ENCODE measurements at regions not wholly inside any gene's neighbourhood (a gene's known extent, or its start where the extent isn't known, plus 50 kb on each side); places are given as distances from the start of the nearest gene placed in this dataset.

GRCh38 chr11:129584316-129584715 lies 208.7 kb downstream of the BARX2 start:
- Histone ChIP-seq H3K9ac (ENCODE audit: extremely low read depth, low read length, poor library complexity, severe bottlenecking) (no peak overlapping the region), H3K27ac (ENCODE audit: low read depth, low read length) (no peak overlapping the region), H3K4me1 (ENCODE audit: control insufficient read depth, insufficient read depth, low read length) (no peaks in the 10 kb centered on the region), H3K9me3 (ENCODE audit: control insufficient read depth, low read length) (no peaks in the 10 kb centered on the region), H3K36me3 (ENCODE audit: control insufficient read depth, insufficient read depth, low read length) (no peaks in the 10 kb centered on the region), H3K4me3 (ENCODE audit: low read length) (no peak overlapping the region), H3K27me3 (ENCODE audit: control insufficient read depth, insufficient read depth, low read length, poor library complexity, severe bottlenecking) (no peaks in the 10 kb centered on the region)
- no peaks in the 10 kb centered on the region for H3K9me3 Mint-ChIP-seq
- 82 to 90% methylated on average over 6 of the region's 6 CpGs for WGBS, 2 experiments (ENCODE audit: insufficient coverage in 1 of 2, insufficient read length in 1 of 2)
- no peak overlapping the region for H3K27ac Mint-ChIP-seq
- H3K36me3 Mint-ChIP-seq (ENCODE audit: low read depth), result no peaks in the 10 kb centered on the region
- peaks cover 5% of the 10 kb centered on the region for H3K4me1 Mint-ChIP-seq
- H3K4me3 Mint-ChIP-seq, result no peak overlapping the region
- DNase-seq, result no peak
- no peaks in the 10 kb centered on the region for H3K27me3 Mint-ChIP-seq (ENCODE audit: insufficient read depth)
- no peak for TF ChIP-seq CTCF (conservative IDR thresholded peaks at IDR 0.05)

- no peaks in the 10 kb centered on the region for H3K9me3 ChIP-seq (ENCODE audit: control insufficient read depth, low read length)
- peaks cover 9% of the 10 kb centered on the region for H3K4me1 ChIP-seq (ENCODE audit: control insufficient read depth, insufficient read depth, low read length)
- Mint-ChIP-seq H3K27ac (no peak overlapping the region), H3K4me1 (peaks cover 5% of the 10 kb centered on the region), H3K36me3 (ENCODE audit: low read depth) (no peaks in the 10 kb centered on the region), H3K4me3 (no peak overlapping the region), H3K9me3 (no peaks in the 10 kb centered on the region), H3K27me3 (ENCODE audit: insufficient read depth) (peaks cover 3% of the 10 kb centered on the region)
- no peaks in the 10 kb centered on the region for H3K36me3 ChIP-seq (ENCODE audit: control insufficient read depth, insufficient read depth, low read length)
- no peak overlapping the region for H3K9ac ChIP-seq (ENCODE audit: extremely low read depth, low read length, poor library complexity, severe bottlenecking)
- peak; percentile 89 for DNase-seq
- H3K27ac ChIP-seq (ENCODE audit: low read depth, low read length), result no peak overlapping the region
- no peaks in the 10 kb centered on the region for H3K27me3 ChIP-seq (ENCODE audit: control insufficient read depth, insufficient read depth, low read length, poor library complexity, severe bottlenecking)
- peak overlapping the region; percentile 21 for H3K4me3 ChIP-seq (ENCODE audit: low read length)
- TF ChIP-seq CTCF (conservative IDR thresholded peaks at IDR 0.05), result no peak
- 7 to 14% methylated on average over 4 to 5 of the region's 5 CpGs for WGBS, 2 experiments (ENCODE audit: insufficient coverage in 1 of 2, insufficient read length in 1 of 2)
These were observed 213.7 kb downstream of the BARX2 start for GRCh38 chr11:129589190-129589860.

- Histone ChIP-seq H3K27me3 (ENCODE audit: control insufficient read depth, insufficient read depth, low read length, poor library complexity, severe bottlenecking) (no peaks in the 10 kb centered on the region), H3K36me3 (ENCODE audit: control insufficient read depth, insufficient read depth, low read length) (no peaks in the 10 kb centered on the region), H3K27ac (ENCODE audit: low read depth, low read length) (no peak overlapping the region), H3K4me3 (ENCODE audit: low read length) (no peak overlapping the region), H3K9ac (ENCODE audit: extremely low read depth, low read length, poor library complexity, severe bottlenecking) (no peak overlapping the region), H3K4me1 (ENCODE audit: control insufficient read depth, insufficient read depth, low read length) (peaks cover 9% of the 10 kb centered on the region), H3K9me3 (ENCODE audit: control insufficient read depth, low read length) (no peaks in the 10 kb centered on the region)
- Mint-ChIP-seq H3K27me3 (ENCODE audit: insufficient read depth) (peaks cover 3% of the 10 kb centered on the region), H3K27ac (no peak overlapping the region), H3K36me3 (ENCODE audit: low read depth) (no peaks in the 10 kb centered on the region), H3K9me3 (no peaks in the 10 kb centered on the region), H3K4me1 (peaks cover 6% of the 10 kb centered on the region), H3K4me3 (no peak overlapping the region)
- no peak for TF ChIP-seq CTCF (conservative IDR thresholded peaks at IDR 0.05)
- WGBS, 2 experiments (ENCODE audit: insufficient coverage in 1 of 2, insufficient read length in 1 of 2), result 73% methylated on average over 3 to 10 of the region's 10 CpGs
- DNase-seq, result peak; percentile 53
These were observed 214.5 kb downstream of the BARX2 start for GRCh38 chr11:129590030-129590752.

All from endodermal cell (in vitro differentiated cells).